HS-5 (cell line): ENCODE measurements at regions not wholly inside any gene's neighbourhood (a gene's known extent, or its start where the extent isn't known, plus 50 kb on each side); places are given as distances from the start of the nearest gene placed in this dataset.
"Not testable (repeated sequence)": the region's sequence is repeated elsewhere in the genome, so short reads cannot be mapped to it uniquely, and the experiment has no call there.

Experiments used
- DNase-seq: peaks from one replicate; pipeline ENCODE4 v3.0.0-alpha.2; 2012; ENCODE audit warnings: low read depth

DNA sequence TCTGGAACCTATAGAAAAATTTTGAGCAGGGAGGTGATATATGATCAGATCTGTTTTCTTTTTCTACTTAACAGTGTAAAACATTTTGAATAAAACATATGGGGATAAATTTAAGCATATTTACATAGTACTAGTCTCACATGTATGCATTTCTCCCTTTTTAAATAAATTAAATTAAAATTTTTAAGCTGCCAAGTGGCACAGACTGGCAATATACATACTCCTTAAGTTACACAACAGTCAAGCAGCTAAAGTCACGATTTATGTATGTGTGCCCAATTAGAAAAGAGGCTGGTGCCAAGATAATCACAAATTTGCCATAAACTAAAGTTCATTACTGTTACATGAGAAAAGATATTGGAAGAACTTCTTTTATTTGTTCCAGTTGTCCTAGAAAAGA lies 532.0 kb downstream of the RWDD3 start:
- DNase-seq: no peak

DNA sequence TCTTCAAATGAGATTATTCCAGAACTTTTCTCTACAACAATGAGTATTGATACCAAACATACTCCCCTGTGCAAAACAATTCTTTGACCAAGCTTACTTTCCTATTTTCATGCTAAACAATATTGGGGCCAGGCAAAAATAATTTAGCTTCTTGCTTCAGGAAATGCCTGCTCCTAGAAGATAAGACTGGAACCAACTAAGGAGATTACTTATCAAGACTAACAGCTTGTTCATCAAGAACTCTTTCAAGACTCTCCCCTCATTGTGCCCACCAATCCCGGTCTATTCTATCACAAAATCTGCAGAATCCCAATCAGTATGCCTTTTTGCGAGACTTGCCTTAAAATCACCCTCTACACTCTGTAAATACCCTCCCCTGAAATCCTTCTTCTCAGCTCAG lies 536.6 kb downstream of the RWDD3 start:
- no peak for DNase-seq

DNA sequence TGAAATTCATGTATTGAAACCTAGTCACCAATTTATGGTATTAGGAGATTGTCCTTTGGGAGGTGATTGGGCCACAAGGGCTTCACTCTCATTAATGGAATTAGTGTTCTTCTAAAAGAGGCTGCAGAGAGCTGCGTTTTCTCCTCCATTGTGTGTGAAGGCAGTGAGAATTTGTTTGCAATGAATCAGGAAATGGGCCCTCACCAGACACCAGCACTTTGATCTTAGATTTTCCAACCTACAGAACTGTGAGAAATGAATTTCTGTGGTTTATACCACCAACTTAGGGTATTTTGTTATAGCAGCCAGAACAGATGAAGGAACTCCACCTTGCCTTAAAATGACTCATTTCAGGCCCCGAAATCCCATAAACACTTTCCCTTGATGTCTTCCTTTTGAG lies 544.2 kb downstream of the RWDD3 start:
- no peak for DNase-seq

DNA sequence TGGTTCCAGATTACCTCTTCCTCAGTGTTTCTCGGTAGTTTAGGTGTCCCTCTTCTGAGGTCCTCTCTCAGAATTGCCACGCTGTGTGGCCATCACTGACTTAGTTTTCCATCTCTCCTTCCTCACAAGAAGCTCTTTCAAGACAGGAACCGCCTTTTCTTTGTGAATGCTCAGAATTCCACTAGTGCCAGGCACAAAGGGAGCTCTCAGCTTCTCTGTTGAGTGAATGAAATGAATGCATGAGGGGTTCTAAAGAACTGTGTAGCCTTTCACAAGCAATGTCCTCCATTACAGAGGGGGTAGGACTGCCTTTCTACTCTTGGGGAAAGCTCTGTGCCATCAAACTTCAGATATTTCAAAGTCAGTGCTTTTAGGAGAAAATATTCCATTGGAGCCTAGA lies 546.8 kb downstream of the RWDD3 start:
- no peak for DNase-seq

DNA sequence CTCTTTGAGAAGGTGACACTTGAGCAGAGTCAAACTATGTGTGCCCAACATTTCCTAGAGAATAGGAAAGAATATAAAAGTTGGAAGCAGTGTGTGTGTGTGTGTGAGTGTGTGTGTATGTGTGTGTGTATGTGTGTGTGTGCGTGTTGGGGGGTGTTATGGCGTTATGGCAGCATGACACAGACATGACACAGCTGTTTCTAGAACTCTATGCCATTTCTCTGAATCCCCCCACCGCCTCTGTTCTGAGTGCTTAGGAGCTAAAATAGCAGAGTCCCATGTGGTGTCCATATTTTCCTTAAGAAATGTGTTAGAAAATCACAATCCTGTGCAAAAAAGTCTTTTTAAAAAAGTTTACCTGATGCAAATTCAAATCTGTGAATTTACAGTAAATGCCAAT lies 556.1 kb downstream of the RWDD3 start:
- no peak for DNase-seq

DNA sequence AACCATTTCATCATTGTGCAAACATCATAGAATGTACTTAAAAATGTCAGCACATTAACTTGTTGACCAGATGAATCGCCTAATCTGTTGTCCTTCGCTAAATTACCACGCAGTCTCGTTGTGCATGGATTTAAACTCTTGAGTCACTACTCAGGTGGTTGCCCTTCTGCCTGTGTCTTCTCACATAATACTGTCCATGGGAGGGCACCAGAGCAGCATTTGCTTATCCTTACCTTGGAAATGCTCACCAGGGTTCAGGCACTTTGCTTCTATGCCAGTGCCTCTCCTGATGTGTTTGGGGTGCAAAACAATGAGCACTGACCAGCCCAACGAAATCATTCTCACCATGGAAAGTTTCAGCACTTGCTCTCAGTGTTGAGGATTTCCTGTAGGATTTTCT lies 559.9 kb downstream of the RWDD3 start:
- no peak for DNase-seq

DNA sequence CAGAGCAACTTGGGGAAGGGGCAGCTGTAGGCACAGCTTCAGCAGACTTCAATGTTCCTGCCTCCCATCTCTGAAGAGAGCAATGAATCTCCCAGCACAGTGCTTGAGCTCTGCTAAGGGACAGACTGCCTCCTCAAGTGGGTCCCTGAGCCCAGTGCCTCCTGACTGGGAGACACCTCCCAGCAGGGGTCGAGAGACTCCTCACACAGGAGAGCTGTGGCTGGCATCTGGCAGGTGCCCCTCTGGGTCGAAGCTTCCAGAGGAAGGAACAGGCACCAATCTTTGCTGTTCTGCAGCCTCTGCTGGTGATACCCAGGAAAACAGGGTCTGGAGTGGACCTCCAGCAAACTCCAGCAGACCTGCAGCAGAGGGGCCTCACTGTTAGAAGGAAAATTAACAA lies 563.8 kb downstream of the RWDD3 start:
- not testable (repeated sequence) for DNase-seq

DNA sequence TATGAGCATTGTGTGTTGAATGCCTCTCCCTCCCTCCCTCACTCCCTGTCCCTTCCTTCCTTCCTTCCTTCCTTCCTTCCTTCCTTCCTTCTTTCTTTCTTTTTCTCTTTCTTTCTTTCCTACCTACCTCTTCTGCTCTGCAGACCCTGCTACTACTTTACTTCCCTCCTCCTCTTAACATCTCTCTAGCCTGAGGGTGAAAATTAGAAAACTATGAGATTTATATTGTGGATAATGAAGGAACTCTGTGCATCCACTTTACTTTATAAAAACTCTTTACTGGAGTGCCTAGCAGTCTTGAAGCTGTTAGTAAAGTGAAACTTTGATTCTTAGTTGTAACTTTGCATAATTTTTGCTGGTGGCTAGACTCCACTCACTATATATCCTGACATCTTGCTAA lies 572.2 kb downstream of the RWDD3 start:
- DNase-seq: no peak

DNA sequence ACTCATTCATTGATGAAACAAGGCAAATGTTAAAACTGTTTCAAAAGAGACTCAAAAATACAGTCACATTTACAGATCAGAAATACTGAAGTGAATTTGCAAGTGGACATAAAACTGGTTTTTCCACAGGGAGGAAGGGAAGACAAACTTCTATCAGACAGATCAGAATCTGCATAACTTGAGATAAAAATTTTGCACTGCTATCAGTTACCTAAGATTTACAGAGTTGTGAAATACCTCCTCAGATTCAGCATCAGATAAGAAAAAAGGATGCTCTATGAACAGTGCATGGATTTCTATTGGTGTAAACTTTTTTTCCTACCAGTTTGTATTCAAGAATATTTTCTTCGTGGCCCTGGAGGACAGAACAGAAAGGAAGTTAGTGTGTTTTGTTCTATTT lies 575.4 kb downstream of the RWDD3 start:
- no peak for DNase-seq

DNA sequence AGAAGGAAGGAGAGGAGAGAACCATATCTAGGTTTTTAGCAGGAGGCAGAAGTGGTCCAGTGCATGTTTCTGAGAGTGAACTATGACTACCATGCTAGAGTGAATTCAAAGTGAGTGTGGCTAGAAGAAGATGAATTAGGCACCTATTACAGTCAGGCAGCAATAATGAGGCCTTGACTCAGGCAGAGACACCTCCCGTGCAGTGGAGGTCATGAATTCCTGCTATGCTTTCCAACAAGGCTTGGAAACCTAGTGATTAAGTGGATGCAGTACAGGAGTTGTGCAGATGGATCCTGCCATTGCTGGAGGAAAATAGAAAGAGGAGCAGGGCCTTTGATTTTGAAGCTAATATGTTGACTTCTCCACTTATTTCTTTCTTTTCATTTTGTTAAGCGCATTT lies 581.5 kb downstream of the RWDD3 start:
- DNase-seq: no peak

DNA sequence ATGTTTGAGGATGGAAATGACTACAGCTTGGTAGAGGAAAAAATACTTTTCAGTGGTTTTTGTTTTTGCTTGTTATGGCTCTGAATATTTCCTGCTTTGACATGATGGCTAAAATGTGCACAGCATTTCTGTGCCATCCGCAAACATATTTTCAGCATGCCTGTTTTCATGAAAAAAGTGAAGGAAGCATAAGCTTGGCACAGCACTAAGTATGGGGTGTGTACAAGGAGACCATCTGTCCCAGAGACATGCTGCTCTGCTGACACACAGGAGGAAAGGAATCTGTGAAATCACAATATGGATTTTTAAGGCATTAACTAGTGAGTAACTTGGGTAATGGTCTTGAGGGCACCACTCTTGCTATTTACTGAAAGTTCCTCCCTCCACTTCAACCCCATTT lies 595.5 kb downstream of the RWDD3 start:
- DNase-seq: no peak

DNA sequence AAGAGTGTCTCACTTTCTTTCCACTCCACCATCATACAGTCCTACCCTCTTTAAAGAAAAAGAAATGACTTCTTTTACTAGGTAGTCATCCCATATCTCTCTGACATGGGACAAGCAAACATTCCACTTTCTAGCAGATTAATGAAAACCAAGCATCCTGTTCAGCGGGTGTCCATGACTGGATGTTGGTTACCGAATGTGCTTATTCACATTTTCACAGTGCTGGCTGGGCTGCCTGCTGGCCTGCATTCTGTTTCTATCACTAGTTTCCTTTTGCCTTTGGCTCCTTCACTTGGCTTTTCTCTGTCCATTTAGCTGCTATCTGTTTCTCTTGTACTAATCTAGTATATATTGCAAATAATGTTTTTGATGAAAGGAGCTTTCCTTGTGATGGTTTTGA lies 598.4 kb downstream of the RWDD3 start:
- no peak for DNase-seq

DNA sequence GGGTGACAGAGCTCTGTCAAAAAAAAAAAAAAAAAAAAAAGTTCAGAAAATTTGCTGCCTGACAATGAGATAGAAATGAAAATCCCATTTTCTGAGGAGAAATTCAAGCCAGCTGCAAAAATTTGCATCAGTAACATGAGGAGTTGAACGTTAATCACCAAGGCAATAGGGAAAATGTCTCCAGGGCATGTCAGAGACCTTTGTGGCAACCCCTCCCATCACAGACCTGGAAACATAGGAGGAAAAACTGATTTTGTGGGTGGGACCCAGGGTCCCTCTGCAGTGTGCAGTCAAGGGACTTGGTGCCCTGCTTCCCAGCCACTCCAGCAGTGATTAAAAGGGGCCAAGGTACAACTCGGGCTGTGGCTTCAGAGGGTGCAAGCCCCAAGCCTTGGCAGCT lies 615.4 kb downstream of the RWDD3 start:
- no peak for DNase-seq

DNA sequence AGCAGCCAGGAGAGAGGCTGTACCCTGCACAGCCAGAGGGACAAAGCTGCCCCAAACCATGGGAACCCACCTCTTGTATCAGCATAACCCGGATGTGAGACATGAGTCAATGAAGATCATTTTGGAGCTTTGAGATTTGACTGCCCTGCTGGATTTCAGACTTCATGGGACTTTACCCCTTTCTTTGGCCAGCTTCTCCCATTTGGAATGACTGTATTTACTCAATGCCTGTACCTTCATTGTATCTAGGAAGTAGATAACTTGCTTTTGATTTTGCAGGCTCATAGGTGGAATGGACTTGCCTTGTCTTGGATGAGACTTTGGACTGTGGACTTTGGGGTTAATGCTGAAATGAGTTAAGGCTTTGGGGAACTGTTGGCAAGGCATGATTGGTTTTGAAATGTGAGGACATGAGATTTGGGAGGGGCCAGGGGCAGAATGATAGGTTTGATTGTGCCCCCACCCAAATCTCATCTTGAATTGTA lies 616.2 kb downstream of the RWDD3 start:
- DNase-seq: no peak

DNA sequence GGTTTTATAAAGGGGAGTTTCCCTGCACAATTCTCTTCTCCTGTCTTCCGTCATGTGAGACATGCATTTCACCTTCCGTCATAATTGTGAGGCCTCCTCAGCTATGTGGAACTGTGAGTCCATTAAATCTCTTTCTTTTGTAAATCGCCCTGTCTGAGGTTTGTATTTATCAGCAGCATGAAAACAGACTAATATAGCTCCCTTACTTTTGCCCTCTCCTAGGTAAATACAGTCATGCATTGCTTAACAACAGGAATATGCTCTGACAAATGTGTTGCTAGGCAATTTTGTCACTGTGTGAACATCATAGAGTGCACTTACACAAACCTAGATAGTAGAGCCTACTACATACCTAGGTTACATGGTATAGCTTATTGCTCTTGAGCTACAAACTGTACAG lies 616.8 kb downstream of the RWDD3 start:
- DNase-seq: no peak

DNA sequence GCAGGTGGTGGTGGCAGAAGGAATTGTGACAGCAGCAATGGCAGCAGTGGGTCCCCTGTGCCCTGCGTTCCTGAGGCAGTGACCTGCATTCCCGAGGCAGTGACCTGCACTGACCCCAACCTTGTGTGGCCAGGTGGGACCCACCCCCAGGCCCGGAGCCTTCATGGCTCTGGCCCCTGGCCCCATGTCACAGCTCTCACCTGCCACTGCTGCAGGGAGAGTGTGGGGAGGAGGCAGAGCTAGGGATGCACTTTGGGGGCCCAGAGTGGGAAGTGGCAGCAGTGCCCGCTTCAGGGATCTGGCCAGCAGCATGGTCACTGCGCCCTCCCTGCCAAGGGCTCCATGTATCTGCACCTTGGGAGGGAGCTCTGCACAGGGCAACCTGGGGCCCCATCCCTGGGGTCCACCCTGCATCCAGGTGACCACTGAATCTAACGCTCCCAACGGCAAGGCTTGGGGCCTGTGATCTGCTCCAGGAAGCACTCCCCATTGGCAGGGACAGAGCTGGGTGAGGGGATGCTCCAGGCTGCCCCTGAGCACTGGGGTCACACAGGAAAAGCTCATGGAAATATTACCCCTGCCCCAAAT lies 618.6 kb downstream of the RWDD3 start:
- DNase-seq: no peak

DNA sequence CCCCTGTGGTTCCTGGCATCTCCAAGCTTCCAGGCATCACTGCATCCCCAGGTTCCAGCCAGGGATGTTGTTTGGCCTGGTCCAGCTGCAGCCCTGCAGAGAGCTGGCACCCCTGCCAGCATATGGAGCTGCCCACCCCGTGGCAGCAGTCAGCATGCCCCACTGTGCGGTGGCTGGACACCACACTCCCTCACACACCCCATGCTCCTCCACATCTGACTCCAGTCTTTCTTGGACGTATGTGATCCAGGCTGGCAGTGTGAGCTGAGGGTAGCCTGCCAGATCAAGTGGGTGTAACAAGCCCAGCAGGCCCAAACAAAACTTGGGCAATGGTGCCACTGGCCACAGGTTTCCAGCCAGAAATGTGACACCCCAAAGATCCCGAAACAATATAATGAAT lies 620.4 kb downstream of the RWDD3 start:
- DNase-seq: no peak

DNA sequence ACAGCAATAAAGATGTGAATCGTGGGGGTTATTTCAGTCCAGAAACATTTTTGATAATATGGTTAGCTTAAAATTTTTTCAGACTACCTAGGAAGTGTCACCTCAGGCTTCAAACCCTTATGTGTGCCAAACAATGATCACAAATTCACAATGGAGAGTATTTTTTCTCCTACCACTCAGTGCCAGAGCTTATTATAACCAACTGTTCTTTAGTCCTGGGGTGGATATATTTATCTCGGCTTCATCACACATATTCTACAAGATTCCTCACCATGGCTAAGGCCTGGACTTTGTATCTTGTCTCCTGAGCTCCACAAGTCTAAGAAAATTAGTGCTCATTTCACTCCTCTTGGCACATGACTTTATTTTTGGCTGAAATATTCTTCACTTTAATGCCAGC lies 629.1 kb downstream of the RWDD3 start:
- no peak for DNase-seq

DNA sequence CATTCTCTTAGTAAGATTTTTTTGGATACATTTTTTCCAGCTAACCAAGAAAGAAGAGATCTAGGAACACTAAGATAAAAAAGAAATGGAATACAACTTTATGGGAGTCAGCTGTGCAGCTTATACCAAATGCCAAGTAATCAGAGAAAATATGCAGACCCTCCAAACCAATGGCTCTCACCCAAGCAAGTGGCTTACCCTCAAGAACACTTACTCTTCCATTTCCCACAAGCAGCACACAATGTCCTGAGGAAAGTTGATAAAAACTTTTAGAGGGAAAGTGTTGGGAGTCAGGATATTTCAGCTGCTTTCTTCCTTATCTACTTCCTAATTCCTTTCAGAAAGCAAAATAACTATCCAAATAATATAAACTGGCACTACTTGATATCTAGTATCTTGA lies 631.8 kb downstream of the RWDD3 start:
- DNase-seq: no peak

DNA sequence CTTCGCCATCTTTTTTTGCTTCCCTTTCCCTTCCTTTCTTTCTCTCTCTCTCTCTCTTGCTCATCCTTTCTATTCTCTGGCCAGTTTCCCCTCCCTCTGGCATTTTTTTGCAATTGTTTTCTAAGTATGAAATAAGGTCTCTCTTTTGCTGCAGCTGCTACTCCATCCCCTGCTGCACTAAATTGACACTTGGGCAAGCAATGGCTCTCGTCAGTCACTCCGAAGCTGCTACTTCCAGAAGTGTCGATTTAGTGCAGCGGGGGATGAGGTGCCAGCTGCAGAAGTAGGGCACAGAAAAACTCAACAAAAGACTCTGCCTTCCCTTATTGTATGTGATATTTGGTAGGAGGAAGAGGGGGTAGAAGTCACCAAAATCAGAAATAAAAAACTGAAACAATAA lies 642.3 kb downstream of the RWDD3 start:
- DNase-seq: no peak

DNA sequence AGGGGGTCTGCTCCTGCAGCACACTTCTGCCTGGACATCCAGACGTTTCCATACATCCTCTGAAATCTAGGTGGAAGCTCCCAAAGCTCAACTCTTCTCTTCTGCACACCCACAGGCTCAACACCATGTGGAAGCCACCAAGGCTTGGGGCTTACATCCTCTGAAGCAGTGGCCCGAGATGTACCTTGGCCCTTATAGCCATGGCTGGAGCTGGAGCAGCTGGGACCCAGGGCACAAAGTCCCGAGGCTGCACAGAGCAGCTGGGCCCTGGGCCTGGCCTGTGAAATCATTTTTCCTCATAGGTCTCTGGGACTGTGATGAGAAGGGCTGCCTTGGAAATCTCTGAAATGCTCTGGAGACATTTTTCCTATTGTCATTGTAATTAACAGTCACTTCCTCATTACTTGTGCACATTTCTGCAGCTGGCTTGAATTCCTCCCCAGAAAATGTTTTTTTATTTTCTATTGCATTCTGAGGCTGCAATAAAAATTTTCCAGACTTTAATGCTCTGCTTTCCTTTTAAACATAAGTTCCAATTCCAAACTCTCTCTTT lies 645.6 kb downstream of the RWDD3 start:
- no peak for DNase-seq

DNA sequence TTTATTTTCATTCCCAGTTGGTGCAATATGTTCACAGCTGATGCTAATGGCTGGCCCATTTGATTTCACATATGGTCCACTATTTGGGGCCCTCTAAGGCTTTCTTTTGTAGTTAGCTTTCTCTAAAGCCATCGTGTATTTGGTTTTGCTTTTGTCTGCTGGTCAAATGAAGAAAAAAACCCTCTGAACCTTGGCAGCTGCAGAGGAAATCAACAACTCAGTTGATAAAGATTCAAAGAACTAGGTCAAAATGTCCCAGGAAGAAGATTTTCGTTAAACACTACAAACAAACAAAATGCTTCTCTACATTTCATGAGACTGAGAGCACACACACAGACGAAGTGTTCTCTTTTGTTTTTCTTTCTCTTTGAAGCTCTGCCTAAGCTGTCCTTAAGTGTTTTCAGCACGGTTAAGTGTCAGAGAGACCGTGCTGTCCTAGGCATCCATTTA lies 655.0 kb downstream of the RWDD3 start:
- DNase-seq: no peak

DNA sequence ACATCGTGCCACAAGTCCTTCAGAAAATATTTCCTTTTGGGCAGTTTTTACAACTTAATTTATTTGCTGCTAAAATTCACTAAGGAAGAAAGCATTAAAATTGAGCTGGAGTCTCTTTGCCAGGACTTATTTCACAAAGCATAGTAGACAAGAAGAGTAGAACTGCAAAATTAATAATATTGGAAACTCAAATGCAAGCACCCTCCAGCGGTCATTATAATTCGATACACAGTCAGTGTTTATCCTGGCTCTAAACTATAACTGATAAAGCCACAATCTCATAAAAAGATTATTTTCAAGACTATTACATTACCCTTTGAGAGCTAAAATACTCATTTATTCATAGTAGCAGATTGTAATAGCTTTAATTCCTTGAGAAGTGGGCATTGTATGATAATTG lies 655.4 kb downstream of the RWDD3 start:
- DNase-seq: no peak

DNA sequence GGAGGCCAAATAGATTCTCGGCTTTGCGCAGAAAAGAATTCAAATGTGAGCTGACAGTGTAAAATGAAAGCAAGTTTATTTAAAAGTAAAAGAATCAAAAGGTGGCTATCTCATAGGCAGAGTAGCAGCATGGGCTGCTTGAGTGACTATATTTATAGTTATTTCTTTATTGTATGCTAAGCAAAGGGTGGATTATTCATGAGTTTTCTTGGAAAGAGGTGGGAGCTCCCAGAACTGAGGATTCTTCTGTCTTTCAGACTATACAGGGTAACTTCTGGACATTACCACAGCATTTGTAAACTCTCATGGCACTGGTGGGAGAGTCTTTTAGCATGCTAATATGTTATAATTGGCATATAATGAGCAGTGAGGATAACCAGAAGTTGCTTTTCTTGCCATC lies 659.9 kb downstream of the RWDD3 start:
- no peak for DNase-seq

DNA sequence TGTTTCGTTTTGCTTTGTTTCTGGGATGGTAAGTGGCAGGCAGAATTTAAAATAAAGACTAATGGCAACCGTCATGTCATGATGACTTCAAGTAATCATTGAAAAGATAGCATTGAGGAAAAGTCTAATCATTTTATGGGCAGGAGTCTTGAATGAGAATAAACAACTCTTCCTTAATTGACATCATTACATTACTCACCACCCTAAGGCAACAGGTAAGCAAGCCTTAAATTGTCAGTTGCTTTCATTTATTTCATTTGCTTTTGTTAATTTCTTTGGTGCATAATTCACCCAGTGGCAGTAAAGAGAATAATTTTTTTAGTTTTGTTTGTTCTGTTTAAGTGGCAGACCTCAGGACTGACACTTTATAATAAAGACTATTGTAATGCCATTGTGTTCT lies 669.0 kb downstream of the RWDD3 start:
- no peak for DNase-seq
